Activated CD4-positive, alpha-beta memory T cell treated with anti-CD3 and anti-CD28 coated beads for 36 hours (primary cell): ENCODE measurements at regions not wholly inside any gene's neighbourhood (a gene's known extent, or its start where the extent isn't known, plus 50 kb on each side); places are given as distances from the start of the nearest gene placed in this dataset.

Experiments
- CTCF ChIA-PET: fragments of 350-600 bp; sonication (Branson Sonifier 250); formaldehyde crosslinking; loops from one replicate; lab custom pipeline; 2021; ENCODE audit warnings: antibody characterized with exemption, inconsistent platforms; lab: Charles Lee
- POLR2A ChIA-PET: fragments of 350-600 bp; sonication (Branson Sonifier 250); formaldehyde crosslinking; loops from one replicate; lab custom pipeline; 2021; ENCODE audit warnings: antibody characterized with exemption; lab: Charles Lee
- DNase-seq: peaks from one replicate; pipeline ENCODE4 v3.0.0-alpha.2; 2020
- H3K27ac Mint-ChIP-seq: one replicate; pipeline ENCODE4 v1.8.0; 2021; ENCODE audit warnings: mixed read lengths
- H3K27me3 Mint-ChIP-seq: one replicate; pipeline ENCODE4 v1.8.0; 2021; ENCODE audit warnings: mixed read lengths
- H3K36me3 Mint-ChIP-seq: one replicate; pipeline ENCODE4 v1.8.0; 2021; ENCODE audit warnings: mixed read lengths
- H3K4me1 Mint-ChIP-seq: one replicate; pipeline ENCODE4 v1.8.0; 2021; ENCODE audit warnings: low read depth, mixed read lengths
- H3K4me3 Mint-ChIP-seq: one replicate; pipeline ENCODE4 v1.8.0; 2021; ENCODE audit warnings: mild to moderate bottlenecking, mixed read lengths
- H3K9me3 Mint-ChIP-seq: one replicate; pipeline ENCODE4 v1.8.0; 2021; ENCODE audit warnings: mixed read lengths
- intact Hi-C: fragments of 100-400 bp; cut with micrococcal nuclease; formaldehyde crosslinking; loops from one replicate; pipeline ENCODE4 v1.15.1; 2023

- Mint-ChIP-seq H3K36me3 (no peaks in the 10 kb centered on the region), H3K27ac (no peak overlapping the region), H3K4me3 (no peak overlapping the region), H3K27me3 (no peaks in the 10 kb centered on the region), H3K9me3 (peaks cover 8% of the 10 kb centered on the region), H3K4me1 (no peaks in the 10 kb centered on the region)
- no peak for DNase-seq
- intact Hi-C loops: no loop called here
- CTCF ChIA-PET: no interaction called here
- POLR2A ChIA-PET: no interaction called here
Measured at GRCh38 chr1:95728841-95729240, 494.8 kb downstream of the RWDD3 start.

DNA sequence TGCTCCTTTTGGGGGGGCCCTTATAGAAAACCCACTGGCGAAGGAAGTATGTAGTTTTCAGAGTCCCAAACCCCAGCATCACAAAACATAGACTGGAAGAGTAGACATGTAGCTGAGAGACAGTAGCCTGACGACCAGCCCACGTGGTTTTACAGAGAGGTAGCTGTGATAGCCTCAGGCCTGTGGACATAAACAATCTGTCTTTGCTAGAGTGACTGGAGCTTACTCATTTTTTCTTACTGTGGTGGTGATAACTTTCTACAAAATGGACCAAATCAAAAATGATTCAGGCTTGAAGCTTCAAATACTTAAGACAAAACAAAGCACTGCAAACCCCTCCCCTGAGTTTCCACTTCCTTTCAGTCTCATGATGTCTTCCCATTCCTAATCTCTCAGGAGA is 497.0 kb downstream of the RWDD3 start:
- peaks cover 14% of the 10 kb centered on the region for H3K9me3 Mint-ChIP-seq
- H3K4me1 Mint-ChIP-seq: no peaks in the 10 kb centered on the region
- H3K4me3 Mint-ChIP-seq: no peak overlapping the region
- no peaks in the 10 kb centered on the region for H3K27me3 Mint-ChIP-seq
- intact Hi-C loops: no loop called here
- POLR2A ChIA-PET: no interaction called here
- DNase-seq: no peak
- CTCF ChIA-PET: no interaction called here
- no peak overlapping the region for H3K27ac Mint-ChIP-seq
- H3K36me3 Mint-ChIP-seq: no peaks in the 10 kb centered on the region

DNA sequence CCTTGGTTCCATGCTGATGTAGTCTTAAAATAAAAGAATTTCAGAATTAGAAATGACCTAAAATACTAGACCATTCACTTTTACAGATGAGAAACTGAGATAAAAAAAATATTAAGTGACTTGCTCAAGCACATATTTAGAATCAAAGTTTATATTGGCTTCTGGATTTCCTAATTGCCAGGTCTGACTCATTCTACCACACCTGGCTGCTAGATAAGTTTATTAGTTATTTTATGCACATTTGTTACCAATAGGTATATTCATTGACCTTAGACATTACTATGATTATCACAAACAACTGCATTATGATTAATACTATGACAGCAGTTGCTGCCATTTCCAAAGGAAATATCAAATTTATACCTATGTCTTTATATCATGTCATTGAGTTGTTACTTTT is 497.5 kb downstream of the RWDD3 start:
- peaks cover 14% of the 10 kb centered on the region for H3K9me3 Mint-ChIP-seq
- no peak overlapping the region for H3K4me3 Mint-ChIP-seq
- CTCF ChIA-PET: no interaction called here
- POLR2A ChIA-PET: no interaction called here
- intact Hi-C loops: no loop called here
- H3K36me3 Mint-ChIP-seq: no peaks in the 10 kb centered on the region
- H3K4me1 Mint-ChIP-seq: no peaks in the 10 kb centered on the region
- no peaks in the 10 kb centered on the region for H3K27me3 Mint-ChIP-seq
- H3K27ac Mint-ChIP-seq: no peak overlapping the region
- DNase-seq: no peak

DNA sequence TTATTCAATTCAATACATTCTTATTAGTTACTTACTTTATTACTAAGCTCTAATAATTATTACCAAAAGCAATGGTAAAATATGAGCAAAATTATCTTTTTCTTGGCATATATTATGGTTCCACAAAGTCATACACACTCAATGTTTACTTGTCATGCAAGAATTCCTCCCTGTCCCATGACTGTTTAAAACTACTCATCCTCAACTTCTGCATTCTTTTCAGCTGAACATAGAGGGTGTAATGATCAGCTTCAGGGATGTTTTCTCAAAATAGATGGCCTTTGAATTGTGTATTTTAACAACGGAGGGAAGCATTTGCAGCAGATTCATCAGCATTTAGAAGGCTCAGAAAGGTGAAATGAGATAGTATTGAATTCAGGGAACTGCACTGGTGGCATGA is 499.0 kb downstream of the RWDD3 start:
- no peak overlapping the region for H3K4me3 Mint-ChIP-seq
- no peak for DNase-seq
- intact Hi-C loops: no loop called here
- no peaks in the 10 kb centered on the region for H3K4me1 Mint-ChIP-seq
- CTCF ChIA-PET: no interaction called here
- POLR2A ChIA-PET: no interaction called here
- no peak overlapping the region for H3K27ac Mint-ChIP-seq
- H3K36me3 Mint-ChIP-seq: no peaks in the 10 kb centered on the region
- peaks cover 18% of the 10 kb centered on the region for H3K9me3 Mint-ChIP-seq
- H3K27me3 Mint-ChIP-seq: no peaks in the 10 kb centered on the region

DNA sequence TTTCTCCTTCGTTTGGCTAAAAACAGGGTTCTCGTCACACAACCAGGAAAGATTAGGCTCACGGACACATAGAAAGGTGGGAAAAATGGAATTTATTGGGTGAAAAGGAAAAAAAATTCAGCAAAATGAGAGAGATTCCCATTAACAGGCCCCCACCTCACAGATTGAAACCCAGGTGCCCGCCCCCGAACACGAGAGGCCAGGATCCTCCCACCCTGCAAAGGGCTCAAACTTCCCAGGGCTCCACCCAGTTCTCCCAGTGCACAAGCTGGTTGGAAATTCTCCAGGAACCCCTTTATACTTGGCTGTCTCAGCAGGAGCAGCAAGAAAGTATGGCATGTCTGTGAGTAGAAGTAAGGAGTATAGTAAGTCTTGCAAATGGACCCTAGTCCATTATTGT is 499.7 kb downstream of the RWDD3 start:
- POLR2A ChIA-PET: no interaction called here
- Mint-ChIP-seq H3K27ac (no peak overlapping the region), H3K27me3 (no peaks in the 10 kb centered on the region), H3K9me3 (peaks cover 21% of the 10 kb centered on the region), H3K36me3 (no peaks in the 10 kb centered on the region), H3K4me1 (no peaks in the 10 kb centered on the region), H3K4me3 (no peak overlapping the region)
- DNase-seq: no peak
- intact Hi-C loops: no loop called here
- CTCF ChIA-PET: no interaction called here

- peaks cover 21% of the 10 kb centered on the region for H3K9me3 Mint-ChIP-seq
- CTCF ChIA-PET: no interaction called here
- intact Hi-C loops: no loop called here
- POLR2A ChIA-PET: no interaction called here
- no peaks in the 10 kb centered on the region for H3K36me3 Mint-ChIP-seq
- H3K27me3 Mint-ChIP-seq: no peaks in the 10 kb centered on the region
- no peak overlapping the region for H3K4me3 Mint-ChIP-seq
- H3K4me1 Mint-ChIP-seq: no peaks in the 10 kb centered on the region
- H3K27ac Mint-ChIP-seq: no peak overlapping the region
- no peak for DNase-seq
Measured at GRCh38 chr1:95734560-95734959, 500.6 kb downstream of the RWDD3 start.

- Mint-ChIP-seq H3K36me3 (no peaks in the 10 kb centered on the region), H3K27me3 (no peaks in the 10 kb centered on the region), H3K9me3 (peaks cover 9% of the 10 kb centered on the region), H3K4me1 (no peaks in the 10 kb centered on the region), H3K4me3 (no peak overlapping the region), H3K27ac (no peak overlapping the region)
- DNase-seq: no peak
- ChIA-PET CTCF (no interaction called here), POLR2A (no interaction called here)
- intact Hi-C loops: no loop called here
Measured at GRCh38 chr1:95742591-95743089, 508.6 kb downstream of the RWDD3 start.

GRCh38 chr1:95744731-95745130 is 510.7 kb downstream of the RWDD3 start:
- ChIA-PET CTCF (no interaction called here), POLR2A (no interaction called here)
- Mint-ChIP-seq H3K36me3 (no peaks in the 10 kb centered on the region), H3K4me3 (no peak overlapping the region), H3K9me3 (peaks cover 4% of the 10 kb centered on the region), H3K4me1 (no peaks in the 10 kb centered on the region), H3K27me3 (no peaks in the 10 kb centered on the region), H3K27ac (no peak overlapping the region)
- intact Hi-C loops: no loop called here
- DNase-seq: no peak

DNA sequence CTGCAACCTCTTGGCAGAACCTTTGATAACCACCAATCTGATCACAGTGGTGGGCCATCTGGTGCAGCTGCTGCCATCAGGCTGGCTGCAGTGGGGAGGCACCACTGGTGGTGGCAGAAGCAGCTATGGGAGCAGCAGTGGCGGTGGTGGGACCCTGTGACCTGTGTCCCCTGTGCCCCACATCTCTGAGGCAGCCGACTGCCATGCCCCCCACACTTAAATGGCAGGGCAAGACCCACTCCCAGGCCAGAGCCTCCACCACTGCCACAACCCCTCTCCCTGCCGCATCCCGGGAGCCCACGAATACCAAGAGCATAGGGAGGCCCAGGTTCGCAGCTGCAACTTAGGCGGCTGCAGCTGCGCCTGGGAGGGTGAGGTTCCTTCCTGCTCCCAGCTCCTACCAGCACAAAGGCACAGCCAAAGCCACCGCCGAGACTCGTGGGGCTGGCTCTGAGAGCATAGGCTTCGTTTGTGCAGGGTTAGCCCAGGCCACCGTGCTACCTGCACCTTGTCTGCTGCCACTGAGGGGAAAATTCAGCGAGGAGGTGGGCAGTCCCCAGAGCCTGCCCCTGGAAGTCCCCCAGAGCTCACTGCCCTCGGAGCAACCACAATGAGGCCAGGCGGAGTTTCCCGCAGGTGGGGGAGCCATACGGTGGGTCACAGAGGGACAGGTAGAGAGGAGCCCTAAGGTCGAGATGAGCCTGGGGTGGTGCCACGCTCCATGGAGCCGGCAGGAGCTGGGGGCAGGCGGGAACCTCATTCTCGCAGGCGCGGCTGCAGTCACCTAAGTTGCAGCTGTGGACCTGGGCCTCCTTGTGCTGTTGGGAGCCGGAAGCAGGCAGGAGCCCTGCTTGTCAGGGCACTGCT is 518.7 kb downstream of the RWDD3 start:
- intact Hi-C loops: no loop called here
- H3K27ac Mint-ChIP-seq: no peak overlapping the region
- CTCF ChIA-PET: no interaction called here
- H3K27me3 Mint-ChIP-seq: no peaks in the 10 kb centered on the region
- POLR2A ChIA-PET: no interaction called here
- H3K4me3 Mint-ChIP-seq: no peak overlapping the region
- peaks cover 26% of the 10 kb centered on the region for H3K9me3 Mint-ChIP-seq
- H3K4me1 Mint-ChIP-seq: no peaks in the 10 kb centered on the region
- peaks cover 2% of the 10 kb centered on the region for H3K36me3 Mint-ChIP-seq
- no peak for DNase-seq

DNA sequence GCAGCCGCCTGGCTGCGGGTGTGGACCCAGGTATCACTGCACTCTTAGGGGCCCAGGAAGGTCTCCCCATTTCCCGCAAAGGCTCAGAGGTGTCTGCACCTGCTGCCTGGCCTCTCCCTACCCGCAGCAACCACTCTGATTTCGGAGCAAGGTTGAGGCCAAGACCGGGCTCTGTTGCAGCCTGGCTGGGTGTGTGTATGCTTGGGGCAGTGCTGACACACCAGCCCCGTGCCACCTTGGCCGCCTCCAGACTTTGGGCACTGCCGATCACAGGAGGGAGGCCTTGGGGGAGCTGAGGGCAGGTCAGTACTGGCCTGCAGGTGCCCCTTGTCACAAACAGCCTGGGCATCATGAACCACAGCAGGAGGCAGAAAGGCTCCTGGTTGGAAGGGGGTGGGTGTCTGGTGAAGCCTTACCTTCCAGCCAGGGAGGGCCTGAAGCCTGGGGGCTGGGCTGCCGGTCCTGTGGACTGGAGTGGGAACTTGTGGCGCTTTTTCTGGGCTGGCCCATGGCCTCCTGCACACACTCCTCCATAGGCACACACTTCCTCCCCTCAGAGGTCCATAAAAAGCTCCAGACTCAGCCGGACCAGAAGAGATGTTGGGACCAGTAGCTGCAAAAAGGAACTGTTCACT is 519.5 kb downstream of the RWDD3 start:
- no peak for DNase-seq
- Mint-ChIP-seq H3K9me3 (peaks cover 26% of the 10 kb centered on the region), H3K27me3 (no peaks in the 10 kb centered on the region), H3K36me3 (peaks cover 2% of the 10 kb centered on the region), H3K4me1 (no peaks in the 10 kb centered on the region), H3K4me3 (no peak overlapping the region), H3K27ac (no peak overlapping the region)
- ChIA-PET POLR2A (no interaction called here), CTCF (no interaction called here)
- intact Hi-C loops: no loop called here

GRCh38 chr1:95754412-95754811 is 520.4 kb downstream of the RWDD3 start:
- H3K27me3 Mint-ChIP-seq: no peaks in the 10 kb centered on the region
- POLR2A ChIA-PET: no interaction called here
- no peak overlapping the region for H3K27ac Mint-ChIP-seq
- peaks cover 26% of the 10 kb centered on the region for H3K9me3 Mint-ChIP-seq
- CTCF ChIA-PET: no interaction called here
- no peaks in the 10 kb centered on the region for H3K4me1 Mint-ChIP-seq
- H3K36me3 Mint-ChIP-seq: peaks cover 2% of the 10 kb centered on the region
- DNase-seq: no peak
- intact Hi-C loops: no loop called here
- no peak overlapping the region for H3K4me3 Mint-ChIP-seq

DNA sequence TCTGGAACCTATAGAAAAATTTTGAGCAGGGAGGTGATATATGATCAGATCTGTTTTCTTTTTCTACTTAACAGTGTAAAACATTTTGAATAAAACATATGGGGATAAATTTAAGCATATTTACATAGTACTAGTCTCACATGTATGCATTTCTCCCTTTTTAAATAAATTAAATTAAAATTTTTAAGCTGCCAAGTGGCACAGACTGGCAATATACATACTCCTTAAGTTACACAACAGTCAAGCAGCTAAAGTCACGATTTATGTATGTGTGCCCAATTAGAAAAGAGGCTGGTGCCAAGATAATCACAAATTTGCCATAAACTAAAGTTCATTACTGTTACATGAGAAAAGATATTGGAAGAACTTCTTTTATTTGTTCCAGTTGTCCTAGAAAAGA is 532.0 kb downstream of the RWDD3 start:
- ChIA-PET CTCF (no interaction called here), POLR2A (no interaction called here)
- no peaks in the 10 kb centered on the region for H3K4me1 Mint-ChIP-seq
- H3K4me3 Mint-ChIP-seq: no peak overlapping the region
- H3K9me3 Mint-ChIP-seq: peaks cover 7% of the 10 kb centered on the region
- H3K27ac Mint-ChIP-seq: no peak overlapping the region
- no peaks in the 10 kb centered on the region for H3K27me3 Mint-ChIP-seq
- DNase-seq: no peak
- H3K36me3 Mint-ChIP-seq: no peaks in the 10 kb centered on the region
- intact Hi-C loops: no loop called here

DNA sequence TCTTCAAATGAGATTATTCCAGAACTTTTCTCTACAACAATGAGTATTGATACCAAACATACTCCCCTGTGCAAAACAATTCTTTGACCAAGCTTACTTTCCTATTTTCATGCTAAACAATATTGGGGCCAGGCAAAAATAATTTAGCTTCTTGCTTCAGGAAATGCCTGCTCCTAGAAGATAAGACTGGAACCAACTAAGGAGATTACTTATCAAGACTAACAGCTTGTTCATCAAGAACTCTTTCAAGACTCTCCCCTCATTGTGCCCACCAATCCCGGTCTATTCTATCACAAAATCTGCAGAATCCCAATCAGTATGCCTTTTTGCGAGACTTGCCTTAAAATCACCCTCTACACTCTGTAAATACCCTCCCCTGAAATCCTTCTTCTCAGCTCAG is 536.6 kb downstream of the RWDD3 start:
- intact Hi-C loops: no loop called here
- H3K36me3 Mint-ChIP-seq: no peaks in the 10 kb centered on the region
- ChIA-PET POLR2A (no interaction called here), CTCF (no interaction called here)
- H3K27me3 Mint-ChIP-seq: no peaks in the 10 kb centered on the region
- H3K4me1 Mint-ChIP-seq: no peaks in the 10 kb centered on the region
- no peak overlapping the region for H3K4me3 Mint-ChIP-seq
- DNase-seq: no peak
- peaks cover 4% of the 10 kb centered on the region for H3K9me3 Mint-ChIP-seq
- H3K27ac Mint-ChIP-seq: no peak overlapping the region
